ENCODE measurements at regions not wholly inside any gene's neighbourhood (a gene's known extent, or its start where the extent isn't known, plus 50 kb on each side); places are given as distances from the start of the nearest gene placed in this dataset.

GRCh38 chr9:86684148-86684547 lies 263.2 kb downstream of the GAS1 start:
- DNase-seq = no peak

DNA sequence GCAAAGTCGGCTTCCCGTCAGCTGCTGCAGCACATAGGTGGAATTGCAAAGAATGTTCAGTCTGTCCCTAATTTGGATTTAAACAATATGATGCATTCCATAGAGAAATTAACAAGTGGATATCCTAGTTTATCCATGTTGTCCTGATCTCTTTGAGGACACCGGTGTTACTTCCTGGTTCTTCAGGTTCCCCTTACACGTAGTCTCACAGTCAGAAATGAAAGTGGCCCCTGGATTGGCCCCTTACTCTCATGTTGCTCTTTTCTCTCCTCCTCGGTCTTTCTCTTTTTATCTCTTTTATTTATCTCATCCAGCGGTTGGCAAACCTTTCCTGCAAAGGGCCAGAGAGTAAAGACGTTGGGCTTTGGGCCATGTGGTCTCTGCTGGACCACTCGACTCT lies 265.1 kb downstream of the GAS1 start:
- DNase-seq = no peak

DNA sequence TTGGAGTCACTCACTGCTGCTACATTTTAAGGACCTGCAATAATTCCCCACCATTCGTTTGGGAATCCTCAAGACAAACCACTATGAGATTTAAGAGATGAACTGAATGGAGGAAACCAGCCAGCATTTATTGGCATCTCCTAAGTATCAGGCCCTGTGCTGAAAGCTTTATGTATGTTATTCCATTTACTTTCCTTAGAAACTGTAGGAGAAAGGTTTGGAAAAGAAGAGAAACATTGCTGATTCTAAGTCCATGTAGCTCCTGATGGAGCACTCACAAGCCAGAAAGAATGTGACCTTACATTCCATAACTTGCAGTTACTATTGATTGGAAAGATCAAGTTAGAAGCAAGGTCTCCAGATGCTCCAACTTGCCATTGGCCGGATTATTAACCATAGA lies 267.4 kb downstream of the GAS1 start:
- DNase-seq = no peak

DNA sequence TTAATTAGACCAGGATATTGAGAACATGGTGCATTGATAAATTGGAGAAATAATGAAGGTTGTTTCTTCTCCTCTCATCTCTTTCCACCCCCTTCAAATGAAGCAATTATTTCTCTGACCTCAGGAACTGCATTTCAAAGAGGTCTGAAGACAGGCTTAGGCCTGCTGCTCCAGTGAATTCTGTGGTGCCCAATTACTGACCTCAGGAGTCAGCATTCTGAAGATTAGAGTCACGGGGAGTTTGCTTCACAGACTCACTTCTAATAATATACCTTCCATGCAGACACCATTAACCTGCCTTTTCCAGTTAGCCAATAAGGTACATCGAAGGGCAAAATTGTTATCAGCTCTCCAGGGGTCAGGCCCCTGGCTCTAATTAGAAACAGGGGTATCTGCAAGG lies 270.9 kb downstream of the GAS1 start:
- DNase-seq = no peak

GRCh38 chr9:86675805-86676204 lies 271.5 kb downstream of the GAS1 start:
- DNase-seq = no peak

DNA sequence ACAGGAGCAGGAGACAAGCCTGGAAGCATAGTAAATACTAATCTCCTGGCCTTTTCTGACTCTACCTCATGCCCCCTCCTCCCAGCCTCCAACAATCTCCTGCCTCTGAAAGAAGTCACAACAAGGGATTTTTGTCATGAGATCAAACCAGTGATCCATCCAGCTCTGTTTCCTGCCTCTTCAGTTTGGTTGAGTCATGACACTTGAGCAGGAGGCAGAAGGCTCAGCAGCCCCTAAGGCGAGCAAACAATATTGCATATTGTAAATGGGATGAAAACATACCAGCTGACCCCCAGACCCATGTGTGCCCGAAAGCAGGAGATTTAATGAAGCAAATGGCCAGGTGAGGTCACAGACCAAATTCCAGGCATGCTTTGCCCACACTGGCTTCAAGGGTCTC lies 272.8 kb downstream of the GAS1 start:
- DNase-seq = no peak

GRCh38 chr9:86672966-86673365 lies 274.3 kb downstream of the GAS1 start:
- DNase-seq = no peak

DNA sequence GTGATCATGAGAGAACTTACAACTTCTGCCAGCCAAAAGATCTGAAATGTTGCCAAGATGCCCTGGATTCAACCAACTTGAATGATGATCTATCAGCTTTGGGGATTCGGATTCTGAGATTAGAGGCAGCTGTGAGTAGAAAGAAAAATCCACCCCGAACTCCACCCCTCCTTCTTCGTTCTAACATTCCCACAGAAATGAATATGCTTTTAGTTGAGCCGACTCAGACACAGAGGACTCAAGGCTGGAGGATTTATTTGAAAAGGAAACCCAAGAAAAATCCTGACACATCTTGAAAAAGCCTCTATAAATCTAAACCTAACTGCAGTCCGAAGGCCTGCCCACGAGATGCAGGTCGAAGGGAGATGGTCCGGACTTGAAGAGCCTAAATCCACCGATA lies 275.0 kb downstream of the GAS1 start:
- no peak for DNase-seq

GRCh38 chr9:86671018-86671417 lies 276.3 kb downstream of the GAS1 start:
- DNase-seq = no peak

GRCh38 chr9:86670536-86670935 lies 276.8 kb downstream of the GAS1 start:
- DNase-seq = no peak

- DNase-seq = no peak
These were observed 277.2 kb downstream of the GAS1 start for GRCh38 chr9:86670076-86670475.

DNA sequence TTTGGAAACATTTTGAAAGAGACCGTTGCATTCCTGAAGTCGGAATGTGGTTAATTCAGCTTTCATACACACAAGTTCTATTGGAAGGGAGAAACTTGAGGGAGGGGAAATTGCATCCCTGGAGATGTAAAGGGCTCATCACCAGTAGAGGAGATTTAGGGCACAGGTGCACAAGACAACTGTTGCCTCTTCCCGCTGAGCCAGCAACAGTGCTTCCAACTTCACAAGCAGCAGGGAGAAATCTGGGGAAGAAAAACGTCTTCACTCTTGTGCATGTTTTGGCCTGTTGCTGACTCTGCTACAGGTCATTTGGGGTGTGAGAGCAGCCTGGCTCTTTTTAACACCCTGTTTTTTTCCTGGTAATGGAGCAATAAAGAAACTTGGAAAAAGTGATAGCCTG lies 277.9 kb downstream of the GAS1 start:
- no peak for DNase-seq

DNA sequence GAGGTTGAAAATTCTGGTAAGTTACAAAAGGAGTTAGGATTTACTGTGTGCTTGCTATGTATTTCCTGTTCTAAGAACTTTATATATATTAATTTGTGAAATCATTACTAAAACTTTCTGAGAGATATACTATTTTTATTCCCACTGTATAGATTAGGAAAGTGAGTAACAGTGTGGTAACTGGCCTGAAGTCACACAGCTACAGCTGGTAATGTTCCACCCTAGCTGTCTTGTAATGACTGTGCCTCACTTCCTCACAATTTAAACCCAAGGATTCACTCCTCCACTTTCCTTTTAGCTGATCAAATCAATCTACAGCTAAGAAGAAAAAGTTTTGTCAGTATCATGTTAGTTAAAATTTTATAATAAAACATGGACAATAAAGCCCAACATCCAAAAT lies 278.8 kb downstream of the GAS1 start:
- no peak for DNase-seq

GRCh38 chr9:86667307-86667706 lies 280.0 kb downstream of the GAS1 start:
- no peak for DNase-seq

GRCh38 chr9:86665416-86665815 lies 281.9 kb downstream of the GAS1 start:
- no peak for DNase-seq

GRCh38 chr9:86664603-86665002 lies 282.7 kb downstream of the GAS1 start:
- DNase-seq = no peak

DNA sequence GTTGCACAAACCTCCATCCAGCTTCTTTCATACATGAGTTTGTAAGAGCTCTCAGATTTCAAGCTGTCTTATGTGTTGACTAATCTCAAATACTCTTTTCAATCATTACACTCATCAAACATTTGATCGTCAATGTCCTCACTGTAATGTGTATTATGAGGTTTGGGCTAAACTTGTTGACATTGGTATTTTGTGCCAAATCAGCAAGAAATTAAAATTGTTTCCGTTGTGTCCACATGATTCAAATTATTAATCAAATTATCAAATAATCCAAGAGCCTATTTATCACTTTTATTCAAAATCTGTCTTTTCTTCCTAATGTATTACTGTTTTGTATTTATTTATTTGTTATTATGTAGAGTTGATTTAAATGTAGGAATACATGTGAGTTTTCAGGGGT lies 283.4 kb downstream of the GAS1 start:
- no peak for DNase-seq

GRCh38 chr9:86662890-86663468 lies 284.3 kb downstream of the GAS1 start:
- no peak for DNase-seq

DNA sequence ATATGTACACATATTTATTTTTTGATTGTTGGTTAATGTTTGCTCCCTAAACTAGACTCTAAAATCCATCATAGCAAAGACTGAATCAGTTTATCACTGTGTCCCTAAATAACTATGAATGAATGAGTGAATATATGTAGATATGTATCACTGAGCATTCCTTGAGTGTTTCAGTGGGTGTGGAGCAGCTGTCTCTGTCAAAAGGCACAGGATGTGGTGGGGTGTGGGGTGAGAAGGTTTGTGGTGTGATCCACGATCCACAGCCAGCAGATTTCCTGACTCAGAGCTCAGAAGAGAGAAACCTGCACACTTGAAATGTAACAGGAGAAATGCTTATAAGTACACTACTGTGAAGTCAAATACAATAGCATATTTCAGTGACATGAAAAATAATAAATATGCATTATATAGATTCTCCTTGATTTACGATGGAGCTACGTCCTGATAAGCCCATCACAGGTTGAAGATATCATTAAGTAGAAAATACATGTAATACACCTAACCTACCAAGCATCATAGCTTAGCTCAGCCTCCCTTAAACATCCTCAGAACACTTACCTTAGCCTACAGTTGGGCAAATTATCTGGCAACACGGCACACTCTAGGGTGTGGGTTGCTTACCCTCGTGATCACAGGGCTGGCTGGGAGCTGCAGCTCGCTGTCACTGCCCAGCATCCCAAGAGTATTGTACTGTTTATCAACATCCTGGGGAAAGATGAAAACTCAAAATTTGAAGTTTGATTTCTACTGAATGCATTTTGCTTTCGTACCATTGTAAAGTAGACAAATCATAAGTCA lies 287.0 kb downstream of the GAS1 start:
- DNase-seq = no peak

- DNase-seq = no peak
These were observed 287.8 kb downstream of the GAS1 start for GRCh38 chr9:86659413-86660046.

DNA sequence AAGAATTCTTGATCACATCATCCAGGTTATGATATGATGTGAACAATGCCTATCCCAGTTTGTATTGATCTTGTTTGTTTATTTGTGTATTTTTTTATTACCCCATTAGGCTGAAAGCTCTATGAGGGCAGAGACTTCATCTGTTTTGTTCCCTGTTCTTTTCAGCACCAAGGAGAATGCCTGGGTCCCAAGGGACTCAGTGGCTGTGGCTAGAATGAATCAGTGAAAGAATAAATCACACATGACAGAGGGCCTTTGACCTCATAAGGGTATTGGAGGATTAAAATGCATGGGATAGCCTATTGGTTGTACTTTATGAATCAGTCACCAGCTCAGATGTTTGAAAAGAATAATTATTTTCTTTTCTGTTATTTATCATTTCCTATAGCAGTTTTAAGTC lies 292.2 kb downstream of the GAS1 start:
- no peak for DNase-seq

DNA sequence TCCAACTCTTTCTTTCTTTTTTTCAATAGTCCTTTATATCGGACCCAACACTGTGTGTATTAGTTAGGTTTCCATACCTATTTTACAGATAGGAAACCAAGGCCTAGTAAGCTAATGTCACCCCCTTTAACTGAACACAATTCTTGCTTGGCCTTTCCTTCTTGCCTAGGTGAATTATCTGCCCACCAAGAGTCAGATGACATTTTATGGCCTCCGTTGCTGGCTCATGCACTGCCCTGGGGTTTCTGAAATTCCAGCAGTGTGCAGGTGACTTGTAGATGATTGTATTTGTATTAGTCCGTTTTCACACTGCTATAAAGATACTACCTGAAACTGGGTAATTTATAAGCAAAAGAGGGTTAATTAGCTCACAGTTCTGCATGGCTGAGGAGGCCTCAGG lies 293.8 kb downstream of the GAS1 start:
- DNase-seq = no peak

GRCh38 chr9:86652736-86653135 lies 294.6 kb downstream of the GAS1 start:
- no peak for DNase-seq

GRCh38 chr9:86649913-86650312 lies 295.7 kb upstream of the TUT7 start:
- no peak for DNase-seq

All from occipital lobe (tissue), 1 donor.